Suppressor macrophage treated with lipopolysaccharide for 4 hours (primary cell): ENCODE measurements at regions not wholly inside any gene's neighbourhood (a gene's known extent, or its start where the extent isn't known, plus 50 kb on each side); places are given as distances from the start of the nearest gene placed in this dataset.
A peak's percentile ranks its signal among the peaks of the same experiment; 100 is the strongest.
"Not testable (repeated sequence)": the region's sequence is repeated elsewhere in the genome, so short reads cannot be mapped to it uniquely, and the experiment has no call there.

Source experiments
- DNase-seq: peaks from one replicate; pipeline ENCODE4 v3.0.0-alpha.2; 2020

DNA sequence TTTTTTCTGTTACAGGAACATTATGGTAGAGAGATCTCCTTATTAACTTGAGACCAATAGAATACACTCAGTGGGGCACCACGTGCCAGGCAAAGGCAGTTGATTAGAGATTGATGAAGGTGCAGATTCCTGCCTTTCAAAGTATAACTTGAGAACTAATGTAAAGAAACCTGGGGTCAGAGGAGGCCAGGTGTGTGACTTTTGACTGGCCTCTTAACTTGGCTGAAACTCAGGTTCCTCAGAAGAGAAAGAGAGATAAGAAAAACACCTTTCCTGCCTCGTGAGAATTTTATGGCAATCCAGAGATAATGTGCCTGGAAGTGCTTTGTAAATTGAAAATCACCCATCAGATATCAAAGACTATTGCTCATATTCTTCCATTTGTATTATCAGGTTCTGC, 110.7 kb upstream of the GZMB start:
- DNase-seq: no peak

DNA sequence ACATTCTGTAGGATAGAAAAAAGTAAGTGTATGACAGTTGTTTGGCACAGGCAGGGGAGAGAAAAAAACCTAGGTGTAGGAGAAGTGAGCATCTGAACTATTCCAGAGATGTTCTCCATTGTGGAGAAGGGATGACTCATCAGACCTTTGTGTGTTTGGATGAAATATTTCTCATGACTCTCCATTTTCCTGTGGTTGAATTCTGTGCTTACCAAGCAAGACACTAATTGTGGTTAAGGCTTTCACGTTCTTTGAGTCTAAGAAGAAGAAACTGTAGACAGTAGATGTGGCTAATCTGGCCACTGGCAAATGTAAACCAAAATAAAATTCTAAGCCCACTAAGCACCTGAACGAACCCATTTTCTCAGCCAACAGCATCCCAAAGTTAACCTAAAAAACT, 107.9 kb upstream of the GZMB start:
- DNase-seq: no peak

DNA sequence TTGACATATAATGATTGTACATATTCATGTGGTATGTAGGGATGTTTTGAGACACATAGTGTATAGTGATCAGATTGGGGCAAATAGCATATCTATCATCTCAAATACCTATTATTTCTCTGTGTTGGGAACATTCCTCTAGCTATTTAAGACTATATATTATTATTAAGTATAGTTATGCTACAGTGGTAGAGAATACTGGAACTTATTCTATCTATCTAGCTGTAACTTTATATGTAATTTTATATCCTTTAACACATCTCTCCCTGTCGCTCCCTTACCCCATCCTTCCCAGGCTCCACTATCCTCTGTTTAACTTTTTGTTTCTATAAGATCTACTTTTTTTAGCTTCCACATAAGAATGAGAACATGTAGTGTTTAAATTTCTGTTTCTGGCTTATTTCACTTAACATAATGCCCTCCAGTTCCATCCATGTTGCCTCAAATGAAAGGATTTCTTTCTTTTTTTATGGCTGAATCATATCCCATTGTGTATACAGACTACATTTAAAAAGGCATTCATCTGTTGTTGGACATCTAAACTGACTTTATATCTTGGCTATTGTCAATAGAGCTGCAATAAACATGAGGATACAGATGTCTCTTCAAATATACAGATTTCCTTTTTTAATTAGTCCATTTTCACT, 102.1 kb upstream of the GZMB start:
- no peak for DNase-seq

DNA sequence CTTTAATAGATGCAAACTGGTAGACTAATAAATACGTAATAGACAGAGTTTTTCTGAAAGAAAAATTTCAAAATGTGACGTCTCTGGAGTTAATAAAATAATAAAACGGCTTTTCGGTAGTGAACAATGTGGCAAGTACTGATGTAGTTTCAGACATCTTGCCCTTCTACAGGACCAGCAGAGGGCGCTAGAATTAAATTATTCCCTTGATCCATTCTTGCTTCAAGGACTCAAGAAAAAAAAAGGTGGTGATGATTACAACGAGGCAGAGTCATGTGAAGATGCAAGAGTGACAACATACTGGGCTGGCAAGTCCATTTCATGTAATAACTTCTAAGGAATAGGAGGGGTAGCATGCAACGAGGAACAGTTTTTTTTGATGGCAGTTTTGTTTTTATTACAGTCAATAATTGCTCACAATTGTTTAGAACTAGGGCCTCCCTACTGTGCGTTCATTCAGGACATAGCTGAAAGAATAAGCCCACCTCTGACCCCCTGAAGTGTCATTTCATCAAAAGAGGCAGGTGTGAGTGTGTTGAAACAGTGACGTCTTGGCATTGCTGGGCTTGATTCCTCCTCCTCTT, 101.0 kb upstream of the GZMB start:
- DNase-seq: peak; percentile 78

DNA sequence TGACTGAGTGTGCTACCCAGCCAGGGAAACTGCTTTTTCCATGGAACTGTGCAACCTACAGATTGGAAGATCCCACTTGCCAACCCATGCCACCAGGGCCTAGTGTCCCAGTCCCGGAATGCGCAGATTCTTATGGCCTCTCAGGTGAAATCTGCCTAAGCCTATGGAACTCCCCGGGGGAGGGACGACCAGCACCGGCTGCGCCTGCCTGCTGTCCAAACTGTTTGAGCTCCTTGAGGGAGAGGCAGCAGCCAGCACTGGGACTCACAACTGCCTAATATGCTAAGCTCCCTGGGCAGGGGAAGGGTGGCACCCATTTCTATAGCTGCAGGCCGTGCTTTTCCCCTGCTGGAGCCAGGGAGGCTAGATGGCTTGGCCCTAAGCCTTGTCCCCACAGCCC, 92.5 kb upstream of the GZMB start:
- no peak for DNase-seq

DNA sequence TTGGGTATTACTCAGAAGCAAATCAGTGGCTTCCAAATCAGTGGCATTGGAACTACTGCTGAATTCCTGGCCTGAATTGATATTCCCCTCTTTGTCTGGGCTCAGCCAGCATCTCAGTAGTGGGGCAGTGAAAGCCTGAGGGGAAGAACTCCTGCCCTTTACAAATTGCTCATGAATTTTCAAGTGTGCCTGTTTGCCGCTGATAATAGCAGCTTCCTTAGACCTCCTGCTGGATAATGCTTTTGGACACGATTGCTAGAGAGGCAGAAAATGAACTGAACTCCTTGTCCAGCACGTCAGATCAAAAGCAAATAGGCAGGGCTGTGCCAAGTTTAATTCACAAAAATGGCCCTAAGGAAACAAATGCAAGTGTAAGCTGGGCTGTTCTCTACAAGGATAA, 91.3 kb upstream of the GZMB start:
- no peak for DNase-seq

DNA sequence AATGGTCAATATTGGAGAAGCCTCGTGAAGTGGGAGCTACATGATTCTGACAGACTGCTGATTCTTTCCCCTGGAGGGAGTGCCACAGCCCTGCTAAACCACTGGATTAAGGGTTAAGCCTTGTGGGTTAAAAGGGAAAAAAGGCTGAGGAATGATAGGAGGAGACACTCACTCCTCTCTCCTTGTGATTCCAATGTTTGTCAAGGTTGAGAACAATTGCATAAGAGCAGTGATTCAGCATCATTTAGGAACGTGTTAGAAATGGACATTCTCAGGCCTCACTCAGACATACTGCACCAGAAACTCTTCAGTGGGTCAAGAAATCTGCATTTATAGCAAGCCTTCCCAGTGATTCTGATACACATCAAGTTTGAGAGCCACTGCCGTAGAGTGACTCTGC, 87.8 kb upstream of the GZMB start:
- DNase-seq: no peak

DNA sequence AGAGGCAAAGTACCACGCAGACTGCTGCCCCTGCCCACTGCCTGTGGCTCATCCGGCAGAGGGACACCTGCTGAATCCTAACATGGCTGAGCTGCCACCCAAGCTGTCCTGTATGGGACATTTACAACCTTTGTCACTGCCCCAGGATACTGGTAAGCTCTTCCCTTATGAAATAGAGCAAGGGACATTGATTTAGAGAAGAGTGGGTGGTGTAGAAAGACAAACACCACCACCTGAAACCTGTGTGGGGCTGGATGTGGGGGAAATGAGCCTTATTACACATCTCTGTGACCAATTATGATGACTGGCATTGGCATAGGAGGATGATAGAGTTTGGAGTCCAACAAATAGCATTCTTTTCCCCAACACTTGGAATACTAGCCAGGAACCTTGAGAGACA, 81.2 kb upstream of the GZMB start:
- no peak for DNase-seq

DNA sequence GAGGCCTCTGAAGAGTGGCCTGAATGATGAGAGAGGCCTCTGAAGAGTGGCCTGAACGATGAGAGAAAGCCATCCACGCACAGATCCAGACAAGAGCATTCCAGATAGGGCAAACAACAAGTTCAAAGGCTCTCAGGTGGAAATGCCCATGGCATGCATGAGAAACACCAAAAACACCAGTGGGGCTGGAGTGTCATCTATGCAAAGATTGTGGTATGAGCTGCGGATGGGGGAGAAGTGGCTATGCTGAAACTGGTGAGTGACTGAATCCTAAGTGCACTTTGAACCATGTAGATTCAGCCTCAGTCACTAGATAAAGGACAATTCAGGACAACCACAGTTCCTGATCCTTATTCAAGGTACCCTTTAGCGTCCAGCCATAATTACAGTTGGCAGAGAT, 79.4 kb upstream of the GZMB start:
- DNase-seq: no peak

DNA sequence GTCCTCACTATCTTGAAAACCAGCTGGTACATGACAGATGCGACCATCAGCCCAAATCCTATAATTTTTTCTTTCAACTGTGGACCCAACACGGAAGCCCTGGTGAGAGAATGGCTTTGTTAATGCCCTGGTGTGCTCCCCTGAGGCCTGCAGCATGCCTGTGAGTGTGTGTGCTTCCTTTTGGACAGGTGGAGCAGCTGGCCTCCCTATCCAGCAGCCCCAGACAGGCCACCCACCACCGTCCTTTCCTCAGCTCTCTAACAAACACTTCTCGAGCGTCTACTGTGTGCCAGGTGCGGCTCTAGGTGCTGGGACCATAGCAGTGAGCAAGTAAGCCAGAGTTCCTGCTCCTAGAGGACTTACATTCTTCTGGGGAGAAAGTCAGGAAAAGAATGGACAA, 78.9 kb upstream of the GZMB start:
- no peak for DNase-seq

DNA sequence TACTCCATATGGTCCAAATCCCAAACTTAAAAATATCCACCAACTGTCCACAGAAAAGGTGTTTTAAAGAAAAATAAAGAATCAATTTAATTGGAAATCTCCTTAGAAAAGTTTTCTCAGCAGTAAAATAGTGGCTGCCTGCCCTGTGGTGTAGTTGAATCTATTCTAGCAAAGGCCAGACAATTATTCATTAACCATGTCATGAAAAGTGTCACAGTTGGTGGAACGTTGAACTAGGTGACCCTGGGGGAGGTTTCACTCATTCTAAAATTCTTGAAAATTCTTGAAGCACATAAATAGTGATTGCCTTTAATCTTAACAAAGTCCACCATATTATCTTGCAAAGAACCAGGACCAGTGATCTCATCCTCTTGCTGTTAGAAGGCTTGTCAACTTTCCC, 78.4 kb upstream of the GZMB start:
- no peak for DNase-seq

DNA sequence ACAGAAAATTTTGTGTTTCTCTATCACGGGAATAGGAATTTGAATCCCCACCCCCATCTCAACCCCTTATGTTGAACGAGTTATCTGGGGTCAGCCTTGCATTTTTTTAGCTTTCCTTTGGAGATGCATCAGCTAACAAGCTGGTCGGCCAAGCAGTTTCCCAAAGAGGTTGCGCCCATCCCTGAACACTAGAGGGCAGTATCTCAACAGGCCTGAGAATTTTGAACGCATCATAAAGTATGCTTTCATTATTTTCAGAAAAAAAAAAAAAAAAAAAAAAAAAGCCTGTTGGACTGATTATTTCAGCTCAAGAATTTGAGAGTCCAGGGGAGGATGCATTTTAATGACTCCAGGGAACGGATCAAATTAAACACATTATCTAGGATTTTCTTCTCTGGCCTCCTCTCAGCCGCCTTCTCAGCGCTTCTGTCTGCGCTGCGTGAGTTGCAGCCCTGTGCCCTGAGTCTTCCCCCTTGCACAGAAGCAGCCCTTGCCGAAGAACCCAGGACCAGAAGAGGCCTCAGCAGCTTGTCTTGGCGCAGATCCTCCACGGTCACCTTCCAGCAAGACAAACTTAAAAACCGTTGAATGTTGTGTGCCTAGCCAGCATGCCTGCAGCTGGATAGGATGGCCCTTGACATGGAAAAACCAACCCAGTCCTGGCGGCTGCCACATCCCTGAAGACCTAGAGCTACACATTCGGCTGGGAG, 76.6 kb upstream of the GZMB start:
- DNase-seq: peak; percentile 75

DNA sequence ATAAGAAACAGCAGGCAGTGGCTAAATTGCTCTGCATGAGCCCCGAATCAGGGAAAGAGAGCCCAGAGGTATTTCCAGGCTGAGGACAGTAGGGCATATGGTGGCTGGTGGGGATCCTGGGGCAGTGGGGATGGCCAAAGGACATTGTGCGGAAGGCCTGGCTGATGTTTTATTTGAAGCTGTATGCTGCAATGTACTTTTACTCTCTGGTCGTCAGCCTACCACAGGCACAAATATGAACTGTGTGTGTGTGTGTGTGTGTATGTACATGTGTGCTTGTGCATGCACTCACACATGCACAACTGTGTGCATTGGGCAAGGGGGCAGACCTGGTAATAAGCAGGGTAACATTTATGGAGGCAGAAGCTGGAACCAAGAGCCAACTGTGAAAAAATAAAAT, 74.7 kb upstream of the GZMB start:
- DNase-seq: no peak

DNA sequence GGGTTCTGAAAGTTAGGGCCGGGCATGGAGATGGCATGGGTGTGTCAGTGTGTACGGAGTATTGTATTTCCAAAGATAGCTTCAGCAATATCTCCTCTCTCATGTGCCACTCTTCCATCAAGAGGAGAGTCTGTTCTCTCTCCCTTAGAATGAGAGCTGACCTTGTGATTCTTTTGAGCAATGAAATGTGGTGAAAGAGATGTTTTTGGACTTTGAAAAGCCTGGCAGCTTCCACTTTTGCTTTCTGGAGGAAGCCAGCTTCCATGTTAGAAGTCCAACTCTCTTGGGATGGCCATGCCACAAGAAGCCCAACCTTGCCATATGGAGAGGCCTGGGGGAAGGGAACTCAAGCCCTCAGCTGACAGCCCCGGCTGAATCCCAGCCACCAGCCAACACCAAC, 72.4 kb upstream of the GZMB start:
- peak; percentile 47 for DNase-seq

DNA sequence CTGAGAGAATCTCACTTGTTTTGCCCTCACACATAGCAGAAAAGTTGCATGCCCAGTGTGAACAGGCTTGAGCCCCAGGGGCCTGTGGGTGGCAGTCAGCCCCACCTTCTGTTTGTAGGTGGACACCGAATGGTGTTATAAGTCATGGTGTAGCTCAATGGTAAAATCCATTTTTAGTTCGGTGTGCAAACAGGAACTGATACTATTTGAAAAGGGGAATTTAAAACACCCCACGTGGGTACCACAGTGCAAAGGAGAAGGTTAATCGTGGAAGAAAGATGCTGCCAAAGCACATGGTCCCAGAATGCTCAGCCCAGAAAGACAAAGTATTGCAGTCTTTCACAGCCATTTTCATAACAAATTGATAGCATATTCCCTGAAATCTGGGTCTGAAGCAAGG, 71.8 kb upstream of the GZMB start:
- DNase-seq: peak; percentile 31

DNA sequence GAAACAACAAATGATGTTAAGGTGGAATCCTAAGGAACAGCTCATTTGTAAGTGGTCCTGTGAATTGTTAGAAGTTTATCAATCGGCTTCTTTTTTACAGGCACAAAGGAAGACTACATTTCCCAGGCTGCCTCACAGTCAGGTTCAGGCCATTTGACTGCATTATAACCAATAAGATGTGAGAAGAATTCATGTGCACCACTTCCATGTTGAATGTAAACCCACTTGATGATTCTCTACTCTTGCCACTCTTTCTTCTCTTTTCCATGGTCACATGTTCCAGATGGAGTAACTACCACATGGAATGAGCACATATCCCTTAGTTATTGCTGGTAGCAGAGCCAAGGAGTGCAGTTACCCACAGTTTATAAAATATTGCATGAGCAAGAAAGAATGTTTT, 67.1 kb upstream of the GZMB start:
- DNase-seq: peak; percentile 31

DNA sequence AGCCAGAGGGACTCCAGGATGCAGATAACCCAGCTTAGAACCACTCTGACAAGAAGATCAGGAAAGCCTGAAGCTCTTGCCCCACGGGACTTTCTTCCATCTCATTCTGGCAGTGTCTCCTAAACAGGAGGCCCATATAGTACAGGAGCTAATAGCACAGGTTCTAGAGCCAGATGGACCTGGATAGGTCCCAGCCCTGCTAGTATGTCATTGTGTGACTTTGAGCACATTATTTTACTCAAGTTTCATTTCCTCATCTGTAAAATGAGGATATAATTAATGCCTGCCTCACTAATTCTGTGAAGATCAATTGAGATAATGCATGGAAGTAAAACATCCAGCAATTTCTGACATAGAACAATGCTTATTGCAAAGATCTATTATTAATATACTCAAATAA, 66.5 kb upstream of the GZMB start:
- DNase-seq: no peak

DNA sequence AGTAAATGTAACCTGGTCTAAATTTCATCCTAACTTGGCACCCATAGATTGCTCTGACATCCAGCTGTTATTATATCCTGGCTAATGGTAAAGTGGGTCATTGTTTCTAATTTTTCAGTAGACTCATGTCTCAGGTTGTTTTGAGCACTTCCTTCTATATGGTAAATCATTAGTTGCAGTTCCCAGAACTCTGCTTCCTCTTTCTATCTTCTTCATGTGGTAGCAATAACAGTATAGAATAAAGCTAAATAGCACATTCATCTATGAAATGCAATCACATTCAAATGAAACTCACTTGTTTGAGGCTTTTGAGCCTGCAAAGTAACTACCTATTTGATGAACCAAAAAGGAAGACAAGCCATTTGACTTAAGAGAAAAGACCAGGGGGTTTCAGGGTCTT, 65.1 kb upstream of the GZMB start:
- peak; percentile 61 for DNase-seq

DNA sequence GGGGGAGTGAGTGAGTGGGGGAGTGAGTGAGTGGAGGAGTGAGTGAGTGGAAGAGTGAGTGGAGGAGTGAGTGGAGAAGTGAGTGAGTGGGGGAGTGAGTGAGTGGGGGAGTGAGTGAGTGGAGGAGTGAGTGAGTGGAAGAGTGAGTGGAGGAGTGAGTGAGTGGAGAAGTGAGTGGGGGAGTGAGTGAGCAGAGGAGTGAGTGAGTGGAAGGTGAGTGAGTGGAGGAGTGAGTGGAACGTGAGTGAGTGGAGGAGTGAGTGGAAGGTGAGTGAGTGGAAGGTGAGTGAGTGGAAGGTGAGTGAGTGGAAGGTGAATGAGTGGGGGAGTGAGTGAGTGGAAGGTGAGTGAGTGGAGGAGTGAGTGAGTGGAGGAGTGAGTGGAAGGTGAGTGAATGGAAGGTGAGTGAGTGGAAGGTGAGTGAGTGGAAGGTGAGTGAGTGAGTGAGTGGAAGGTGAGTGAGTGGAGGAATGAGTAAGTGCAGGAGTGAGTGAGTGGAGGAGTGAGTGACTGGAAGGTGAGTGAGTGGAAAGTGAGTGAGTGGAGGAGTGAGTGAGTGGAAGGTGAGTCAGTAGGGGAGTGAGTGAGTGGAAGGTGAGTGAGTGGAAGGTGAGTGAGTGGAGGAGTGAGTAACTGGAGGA, 62.4 kb upstream of the GZMB start:
- not testable (repeated sequence) for DNase-seq

DNA sequence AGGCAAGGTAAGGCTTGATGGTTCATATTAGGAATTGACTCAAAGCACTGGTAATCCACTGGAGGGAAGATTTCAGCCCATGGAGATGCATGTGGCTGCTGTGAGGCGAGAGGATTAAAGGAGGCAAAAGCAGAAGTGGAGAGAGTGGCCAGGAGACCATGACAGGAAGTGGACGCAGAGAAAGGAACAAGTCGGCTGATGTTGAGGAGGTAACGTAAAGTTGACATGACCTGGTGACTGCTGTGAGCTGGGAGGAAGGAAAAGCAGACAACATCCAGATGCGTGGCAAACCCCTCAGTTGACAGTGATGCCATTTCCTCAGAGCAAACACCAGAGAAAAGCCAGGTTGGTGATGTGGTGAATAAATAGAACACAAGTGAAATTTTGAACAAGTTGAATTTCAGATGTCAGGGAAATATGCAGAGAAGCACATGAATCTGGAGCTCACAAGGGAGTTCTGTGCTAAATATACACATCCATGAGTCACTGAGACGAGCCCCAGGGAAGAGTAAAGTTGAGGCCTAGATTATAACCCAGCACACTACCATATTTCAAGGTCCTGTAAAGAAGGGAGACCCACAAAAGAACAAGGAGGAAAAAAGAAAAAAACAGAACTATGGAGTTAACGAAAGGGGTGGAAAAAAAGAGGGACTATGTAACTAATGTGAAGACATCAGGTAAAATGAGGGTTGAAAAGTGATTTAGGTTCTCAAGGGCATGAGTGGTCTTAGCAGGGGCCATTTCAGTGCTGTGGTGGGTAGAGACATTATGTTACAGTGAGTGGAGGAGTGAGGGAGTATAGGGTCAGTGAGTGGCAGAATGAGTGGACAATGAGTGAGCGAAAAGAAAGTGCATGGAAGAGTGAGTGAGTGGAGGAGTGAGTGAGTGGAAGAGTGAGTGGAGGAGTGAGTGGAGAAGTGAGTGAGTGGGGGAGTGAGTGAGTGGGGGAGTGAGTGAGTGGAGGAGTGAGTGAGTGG, 61.6 kb upstream of the GZMB start:
- DNase-seq: peak; percentile 67

DNA sequence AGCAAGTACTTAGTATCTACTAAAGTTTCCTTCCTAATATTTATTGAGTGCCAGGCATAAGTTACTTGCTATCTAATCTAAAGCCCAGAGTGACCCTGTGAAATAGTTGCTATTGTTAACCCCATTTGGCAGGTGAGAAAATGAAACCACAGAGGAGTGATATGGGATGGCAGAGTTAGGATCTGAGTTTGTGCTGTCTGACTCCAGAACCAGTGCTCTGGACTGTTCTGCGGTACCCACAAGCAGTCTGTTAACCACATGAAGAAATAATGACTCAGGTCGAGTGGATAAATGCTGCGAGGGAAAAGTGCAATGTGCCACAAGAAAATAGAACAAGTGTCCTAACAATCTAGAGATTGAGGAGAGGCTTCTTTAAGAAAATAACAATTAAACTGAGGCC, 60.7 kb upstream of the GZMB start:
- DNase-seq: no peak

DNA sequence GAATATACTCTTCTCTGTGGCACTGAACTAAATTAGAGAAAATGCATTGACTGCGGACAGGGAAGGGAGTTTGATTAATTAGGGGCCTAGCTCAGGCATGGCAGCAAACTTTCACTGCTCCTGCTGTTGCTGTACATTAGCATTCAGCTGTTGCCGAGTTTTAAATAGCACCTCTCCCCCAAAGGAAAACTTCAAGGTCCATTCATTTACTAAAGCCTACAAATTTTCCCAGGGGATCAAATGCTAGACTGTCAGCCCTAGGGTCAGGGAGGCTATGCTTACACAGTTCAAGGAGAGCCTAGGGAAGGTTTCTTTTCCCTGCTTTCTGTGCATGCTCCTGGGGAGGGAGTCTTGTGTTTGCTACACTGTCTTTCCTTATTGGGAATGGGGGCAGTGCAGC, 60.0 kb upstream of the GZMB start:
- no peak for DNase-seq

DNA sequence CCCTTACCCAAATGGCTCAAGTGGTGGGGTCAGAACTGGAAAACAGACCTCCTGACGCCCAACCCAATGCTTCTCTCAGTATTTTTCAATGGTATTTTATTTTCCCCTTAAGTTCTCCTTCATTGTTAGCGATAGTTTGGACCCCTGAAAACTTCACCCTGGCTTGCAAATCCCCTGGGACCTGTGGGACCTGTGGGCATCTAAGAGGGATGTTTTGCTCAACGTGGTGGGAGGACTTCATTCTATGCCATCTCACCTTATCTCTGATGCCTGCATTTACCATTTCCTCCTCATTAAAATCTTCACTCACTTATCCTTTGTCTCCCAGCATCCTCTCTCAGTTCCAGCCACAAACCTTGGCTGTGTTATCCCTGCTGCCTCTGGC, 59.4 kb upstream of the GZMB start:
- no peak for DNase-seq
